ENCODE measurements at regions not wholly inside any gene's neighbourhood (a gene's known extent, or its start where the extent isn't known, plus 50 kb on each side); places are given as distances from the start of the nearest gene placed in this dataset.

DNA sequence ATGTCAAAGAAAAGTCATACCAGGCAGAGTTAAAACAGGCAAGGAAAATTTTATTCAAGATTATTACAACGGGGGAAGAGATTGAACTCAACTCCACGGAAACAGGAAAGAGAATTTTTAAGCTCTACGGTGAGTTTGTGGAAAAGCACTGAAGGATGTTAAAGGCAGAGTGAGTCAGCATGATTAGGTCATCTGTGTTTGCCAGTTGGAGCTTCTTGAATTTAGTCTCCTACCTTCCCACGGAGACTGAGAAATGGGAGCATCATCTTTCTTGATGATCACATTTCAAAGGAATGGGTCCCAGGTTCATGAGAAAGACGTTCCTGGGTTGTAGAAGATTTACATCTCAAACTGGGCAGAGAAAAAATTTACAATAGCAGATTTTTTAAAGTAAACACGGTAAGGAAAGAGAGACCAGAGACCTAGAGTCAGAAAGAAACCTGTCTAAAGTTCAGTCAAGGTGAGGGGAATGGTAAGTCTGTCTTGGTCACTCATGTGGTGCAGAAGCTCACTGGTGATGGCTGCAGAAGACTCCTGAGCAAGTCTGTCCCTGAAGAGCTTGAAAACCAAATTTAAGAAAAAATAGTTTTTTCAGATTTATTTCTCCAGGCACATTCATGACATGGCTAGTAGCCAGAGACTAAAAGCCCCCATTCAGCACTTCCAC lies 516.9 kb upstream of the LRRN3 start:
- TF ChIP-seq EZH2phosphoT487 (IDR thresholded peaks at IDR 0.05; ENCODE audit: borderline replicate concordance, low read length) = no peak
- TF ChIP-seq, protein P1, sequence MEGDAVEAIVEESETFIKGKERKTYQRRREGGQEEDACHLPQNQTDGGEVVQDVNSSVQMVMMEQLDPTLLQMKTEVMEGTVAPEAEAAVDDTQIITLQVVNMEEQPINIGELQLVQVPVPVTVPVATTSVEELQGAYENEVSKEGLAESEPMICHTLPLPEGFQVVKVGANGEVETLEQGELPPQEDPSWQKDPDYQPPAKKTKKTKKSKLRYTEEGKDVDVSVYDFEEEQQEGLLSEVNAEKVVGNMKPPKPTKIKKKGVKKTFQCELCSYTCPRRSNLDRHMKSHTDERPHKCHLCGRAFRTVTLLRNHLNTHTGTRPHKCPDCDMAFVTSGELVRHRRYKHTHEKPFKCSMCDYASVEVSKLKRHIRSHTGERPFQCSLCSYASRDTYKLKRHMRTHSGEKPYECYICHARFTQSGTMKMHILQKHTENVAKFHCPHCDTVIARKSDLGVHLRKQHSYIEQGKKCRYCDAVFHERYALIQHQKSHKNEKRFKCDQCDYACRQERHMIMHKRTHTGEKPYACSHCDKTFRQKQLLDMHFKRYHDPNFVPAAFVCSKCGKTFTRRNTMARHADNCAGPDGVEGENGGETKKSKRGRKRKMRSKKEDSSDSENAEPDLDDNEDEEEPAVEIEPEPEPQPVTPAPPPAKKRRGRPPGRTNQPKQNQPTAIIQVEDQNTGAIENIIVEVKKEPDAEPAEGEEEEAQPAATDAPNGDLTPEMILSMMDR (IDR thresholded peaks at IDR 0.05; ENCODE audit: low read depth, low read length, poor library complexity, severe bottlenecking) = no peak
